ENCODE measurements at regions not wholly inside any gene's neighbourhood (a gene's known extent, or its start where the extent isn't known, plus 50 kb on each side); places are given as distances from the start of the nearest gene placed in this dataset.
"Not testable (repeated sequence)": the region's sequence is repeated elsewhere in the genome, so short reads cannot be mapped to it uniquely, and the experiment has no call there.

DNA sequence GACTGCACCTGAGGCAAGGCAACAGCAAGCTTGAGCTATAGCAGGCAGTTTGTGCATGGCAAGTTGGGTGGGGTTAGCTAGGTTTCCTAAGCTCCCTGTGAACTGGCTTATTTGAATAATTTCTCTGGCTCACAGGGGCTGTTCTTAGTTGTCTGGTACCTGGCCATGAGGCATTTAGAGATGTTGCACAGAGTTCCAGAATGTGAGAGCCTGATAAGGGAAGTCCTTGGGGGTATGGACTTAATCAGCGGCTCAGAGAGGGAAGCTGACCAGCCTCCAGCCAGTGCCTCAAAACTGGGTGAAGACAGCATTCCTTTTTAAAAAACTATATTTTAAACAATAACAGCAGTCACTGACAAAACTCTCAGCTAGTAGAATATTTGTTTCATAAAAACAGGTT is 307.4 kb downstream of the FZD1 start:
- DNase-seq = no peak

DNA sequence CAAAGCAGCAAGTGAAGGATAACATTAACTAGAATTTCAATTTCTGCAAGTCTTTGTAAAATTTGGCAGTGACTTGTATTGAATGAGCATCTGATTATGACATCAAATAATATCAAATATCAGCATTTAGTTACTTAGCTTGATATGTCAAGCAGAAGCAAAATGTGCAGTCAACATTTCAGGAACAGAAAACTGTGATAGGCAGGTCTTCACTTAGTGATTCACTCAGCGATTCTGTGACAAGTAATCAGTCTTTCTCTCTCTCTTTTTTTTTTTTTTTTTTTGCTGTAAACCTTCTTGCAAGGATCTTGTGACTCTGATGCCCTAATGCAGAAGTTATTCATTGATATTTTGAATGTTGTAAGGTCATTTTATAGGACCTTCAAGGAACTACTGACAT is 307.1 kb downstream of the MTERF1 start:
- no peak for DNase-seq

DNA sequence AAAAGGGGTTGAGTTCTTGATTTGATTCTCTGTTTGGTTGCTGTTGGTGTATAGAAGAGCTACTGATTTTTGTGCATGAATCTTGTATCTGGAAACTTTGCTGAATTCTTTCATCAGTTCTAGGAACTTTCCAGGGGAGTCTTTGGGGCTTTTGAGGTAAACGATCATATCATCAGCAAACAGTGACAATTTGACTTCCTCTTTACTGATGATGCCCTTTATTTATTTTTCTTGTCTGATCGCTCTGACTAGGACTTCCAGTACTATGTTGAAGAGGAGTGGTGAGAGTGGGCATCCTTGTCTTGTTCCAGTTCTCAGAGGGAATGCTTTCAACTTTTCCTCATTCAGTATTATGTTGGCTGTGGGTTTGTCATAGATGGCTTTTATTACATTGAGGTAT is 304.0 kb downstream of the MTERF1 start:
- DNase-seq = not testable (repeated sequence)

DNA sequence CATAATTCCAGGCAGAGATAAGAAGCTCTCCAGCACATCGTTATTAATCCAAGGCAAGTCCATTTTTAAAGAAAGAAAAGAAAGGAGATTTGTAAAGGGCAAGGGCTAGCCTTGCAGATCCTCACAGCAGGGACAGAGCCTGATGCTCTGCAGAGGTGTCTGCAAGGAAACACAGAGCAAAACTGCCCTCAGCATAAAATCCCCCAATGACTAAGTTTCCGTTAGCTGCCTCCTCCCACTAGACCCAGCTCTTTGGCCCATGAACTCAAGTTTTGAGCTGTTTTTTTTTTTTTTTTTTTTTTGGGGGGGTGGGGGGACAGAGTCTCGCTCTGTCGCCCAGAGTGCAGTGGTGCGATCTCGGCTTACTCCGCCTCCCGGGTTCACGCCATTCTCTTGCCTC is 300.7 kb downstream of the MTERF1 start:
- no peak for DNase-seq

DNA sequence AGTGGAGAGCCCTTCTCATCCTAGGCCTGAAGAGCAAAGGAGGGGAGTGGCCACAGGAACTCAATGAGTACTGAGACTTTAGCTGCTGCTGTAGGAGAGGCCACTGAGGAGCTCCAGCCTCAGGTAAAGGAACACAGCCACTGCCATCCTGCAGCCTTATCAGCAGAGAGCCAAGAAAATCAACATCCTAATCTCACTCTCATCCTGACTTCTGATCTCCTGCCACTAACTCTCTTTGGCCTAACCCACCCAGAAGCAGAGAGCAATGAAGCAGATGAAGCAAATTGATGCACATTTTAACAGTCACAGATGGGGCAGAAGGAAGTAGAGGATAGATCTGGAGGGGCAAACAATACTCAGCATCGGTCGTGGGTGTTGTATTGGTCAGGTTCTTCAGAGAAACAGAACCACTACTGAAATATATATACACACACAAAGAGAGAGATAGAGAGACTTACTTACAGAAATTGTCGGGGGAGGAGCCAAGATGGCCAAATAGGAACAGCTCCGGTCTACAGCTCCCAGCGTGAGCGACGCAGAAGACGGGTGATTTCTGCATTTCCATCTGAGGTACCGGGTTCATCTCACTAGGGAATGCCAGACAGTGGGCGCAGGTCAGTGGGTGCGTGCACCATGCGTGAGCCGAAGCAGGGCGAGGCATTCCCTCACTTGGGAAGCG is 297.6 kb downstream of the MTERF1 start:
- DNase-seq = peak; percentile 20

DNA sequence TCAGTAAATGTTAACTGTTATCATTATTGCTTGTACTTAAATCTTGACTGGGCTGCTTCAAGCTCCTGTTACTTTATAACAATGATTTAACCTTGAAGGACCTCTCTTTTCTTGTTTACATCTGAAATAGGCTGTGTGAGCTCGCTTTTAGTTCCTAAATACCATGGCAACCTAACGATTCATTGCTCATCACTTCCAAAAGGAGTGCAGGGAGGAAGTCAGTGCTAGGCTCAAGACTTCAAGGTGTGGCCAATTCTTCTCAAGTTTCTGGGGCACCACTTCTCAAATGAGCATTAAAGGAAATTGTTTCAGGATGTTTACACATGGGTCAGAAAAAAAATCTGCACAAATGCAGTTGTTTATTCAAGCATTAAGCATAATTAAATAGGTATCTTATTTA is 284.2 kb downstream of the MTERF1 start:
- DNase-seq = no peak

DNA sequence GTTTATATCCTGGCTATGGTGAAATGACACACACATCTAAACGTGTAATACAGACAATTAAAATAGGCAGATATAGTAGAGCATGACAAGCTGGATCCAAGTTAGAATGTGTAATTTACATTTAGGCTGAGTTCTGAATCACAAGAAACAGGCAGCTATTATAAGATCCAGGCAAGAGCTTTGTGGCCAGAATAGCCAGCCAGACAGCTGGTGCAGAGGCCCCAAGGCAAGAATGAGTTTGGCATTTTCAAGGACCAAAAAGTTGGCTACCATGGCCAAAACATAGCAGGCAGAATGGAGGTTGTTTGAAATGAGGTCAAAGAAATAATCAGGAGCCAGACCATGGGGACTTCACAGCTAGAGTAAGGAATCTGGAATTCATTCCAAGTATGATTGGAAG is 281.7 kb downstream of the MTERF1 start:
- DNase-seq = no peak

DNA sequence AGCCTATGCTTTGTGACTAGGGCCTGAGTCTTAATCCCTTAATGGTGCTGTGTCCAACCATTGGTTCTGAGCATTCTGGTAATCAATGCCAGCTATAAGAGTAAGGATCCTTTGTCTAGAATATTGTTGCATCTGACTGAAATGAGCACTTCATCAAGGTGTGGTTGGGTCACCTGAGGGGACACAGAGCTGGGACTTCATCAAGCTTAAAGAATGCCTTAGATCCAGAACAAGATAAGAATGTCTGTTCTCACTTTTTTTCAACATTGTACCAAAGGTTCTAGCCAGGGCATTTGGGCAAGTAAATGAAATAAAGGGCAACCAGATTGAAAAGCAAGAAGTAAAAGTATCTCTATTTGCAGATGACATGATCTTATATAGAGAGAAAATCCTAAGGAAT is 280.4 kb downstream of the MTERF1 start:
- no peak for DNase-seq

DNA sequence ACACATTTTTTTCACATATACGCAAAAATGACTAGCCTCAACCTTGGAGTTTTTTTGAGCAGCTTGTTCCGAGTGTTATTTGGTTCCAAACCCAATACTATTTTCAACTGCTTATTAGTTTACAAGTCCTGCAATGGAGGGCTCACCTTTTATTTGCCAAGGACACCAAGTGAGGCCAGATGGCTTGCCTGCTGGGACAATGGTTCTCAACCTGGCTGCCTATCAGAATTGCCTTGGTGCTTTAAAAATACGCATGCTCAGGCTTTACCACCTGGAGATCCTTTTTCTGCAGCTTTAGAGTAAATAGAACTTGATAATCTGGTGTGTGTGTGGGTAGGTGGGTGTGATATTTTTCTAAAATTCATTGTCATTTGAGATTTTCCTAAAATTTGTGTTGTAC is 276.8 kb downstream of the MTERF1 start:
- peak; percentile 6 for DNase-seq

DNA sequence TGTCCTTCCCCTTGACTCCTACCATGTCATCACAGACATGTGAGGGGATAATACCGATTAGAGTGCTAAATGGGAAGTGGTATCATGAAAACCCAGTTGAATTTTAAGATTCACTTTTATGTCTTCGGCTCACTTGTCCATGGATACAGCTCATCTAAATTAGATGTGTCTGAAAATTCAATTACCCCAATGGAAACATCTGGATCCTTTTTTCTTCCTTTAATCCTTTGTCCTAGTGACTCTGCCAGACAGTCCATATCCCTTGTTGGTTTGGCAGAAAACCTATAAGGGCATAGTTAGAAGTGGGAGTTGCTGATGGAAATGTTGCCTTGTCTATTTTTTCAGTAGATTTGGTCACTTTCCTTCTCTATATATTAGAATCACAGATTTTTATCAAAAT is 271.9 kb downstream of the MTERF1 start:
- no peak for DNase-seq

DNA sequence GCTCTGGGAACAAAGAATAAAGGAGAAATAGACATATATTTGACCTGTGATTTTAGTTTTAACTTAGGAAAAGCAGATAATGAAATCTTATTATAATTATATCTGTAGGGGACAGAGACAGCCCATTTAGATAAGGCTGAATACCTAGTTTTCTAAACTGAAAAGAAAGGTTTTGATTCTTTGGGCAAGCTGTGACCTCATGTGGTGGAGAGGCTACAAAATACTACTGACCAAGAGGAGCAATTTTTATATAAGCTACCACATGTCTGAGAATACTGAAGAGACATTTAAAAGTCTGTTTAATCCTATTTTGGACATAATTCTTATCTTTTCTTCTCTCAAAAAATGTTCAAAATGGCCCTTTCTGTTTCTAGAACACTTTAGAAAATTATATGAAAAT is 271.0 kb downstream of the MTERF1 start:
- DNase-seq = no peak

DNA sequence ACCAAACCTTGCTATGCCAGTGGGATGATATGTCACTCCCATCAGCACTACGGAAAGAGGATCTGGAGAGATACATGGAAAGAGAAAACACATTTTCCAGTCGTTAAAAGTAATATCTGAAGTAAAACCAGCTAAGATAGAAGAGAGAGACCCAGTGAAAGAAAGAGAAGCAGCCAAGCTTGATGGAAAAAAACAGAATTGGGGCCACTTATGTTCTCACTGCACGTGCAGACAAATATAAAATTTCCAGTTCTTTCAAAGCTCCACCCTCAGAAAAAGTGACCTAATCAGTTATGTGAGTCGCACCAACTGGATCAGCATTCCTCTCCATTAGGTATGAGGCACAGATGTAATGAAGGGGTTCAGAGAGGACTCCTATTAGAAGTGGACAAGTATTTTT is 266.1 kb downstream of the MTERF1 start:
- DNase-seq = no peak

DNA sequence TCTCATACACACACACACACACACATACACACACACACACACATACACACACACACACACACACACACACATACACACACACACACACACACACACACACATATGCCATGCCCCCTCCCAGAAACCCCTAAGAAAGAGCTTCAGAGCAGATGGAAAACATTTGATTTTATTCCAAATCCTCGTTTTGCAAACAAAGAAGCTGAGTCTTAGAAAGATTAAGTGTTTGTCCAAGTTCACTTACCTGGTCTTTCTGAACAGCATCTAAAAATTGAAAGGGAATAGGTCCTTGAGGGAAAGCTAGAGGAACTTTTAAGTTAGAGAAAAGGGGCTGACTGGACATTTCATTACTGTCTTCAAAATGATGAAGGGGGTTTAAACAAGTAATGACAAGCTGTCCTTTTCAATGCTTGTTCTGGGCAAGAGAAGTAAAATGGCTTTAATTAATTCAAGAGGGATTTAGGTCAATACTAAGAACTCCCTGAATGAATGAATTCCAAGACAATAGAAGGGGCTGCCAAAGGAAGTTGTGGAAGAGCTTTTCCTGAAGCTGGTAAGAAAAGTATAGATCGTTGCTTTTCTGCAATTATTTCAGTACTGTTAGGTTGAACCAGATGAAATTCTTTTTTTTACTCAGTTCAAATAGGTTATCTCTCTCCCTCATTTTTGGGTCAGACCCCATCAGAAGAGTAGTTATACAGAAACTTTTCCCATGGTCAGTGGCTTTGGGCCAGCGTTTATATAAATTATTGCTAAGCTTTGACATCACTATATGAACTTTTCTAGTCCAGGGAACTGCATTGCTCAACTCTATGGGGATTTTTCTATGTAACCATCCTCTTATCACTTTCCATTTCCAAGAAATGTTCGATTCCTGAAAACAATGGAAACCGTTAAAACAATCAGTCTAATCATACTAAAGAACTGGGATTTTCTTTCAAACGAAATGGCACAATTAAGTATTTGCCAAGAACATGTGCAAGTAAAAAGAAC is 261.4 kb downstream of the MTERF1 start:
- no peak for DNase-seq

DNA sequence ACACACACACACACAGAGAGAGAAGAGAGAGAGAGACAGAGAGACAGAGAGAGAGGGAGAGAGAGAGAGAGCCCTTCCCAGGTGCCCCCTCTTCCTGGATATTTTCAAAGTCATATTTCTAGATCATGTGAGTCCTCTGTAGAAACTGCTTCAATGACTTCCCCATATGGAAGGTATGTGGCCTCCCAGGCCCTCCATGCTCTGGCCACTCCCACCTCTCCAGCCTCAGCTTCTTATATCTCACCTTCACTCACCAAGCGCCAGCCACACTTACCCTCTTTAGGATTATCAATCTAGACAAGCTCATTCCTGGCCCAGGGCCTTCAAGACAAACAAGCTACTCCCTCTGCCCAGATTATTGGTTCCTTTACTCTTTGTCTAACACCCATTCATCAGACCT is 259.7 kb downstream of the MTERF1 start:
- no peak for DNase-seq

DNA sequence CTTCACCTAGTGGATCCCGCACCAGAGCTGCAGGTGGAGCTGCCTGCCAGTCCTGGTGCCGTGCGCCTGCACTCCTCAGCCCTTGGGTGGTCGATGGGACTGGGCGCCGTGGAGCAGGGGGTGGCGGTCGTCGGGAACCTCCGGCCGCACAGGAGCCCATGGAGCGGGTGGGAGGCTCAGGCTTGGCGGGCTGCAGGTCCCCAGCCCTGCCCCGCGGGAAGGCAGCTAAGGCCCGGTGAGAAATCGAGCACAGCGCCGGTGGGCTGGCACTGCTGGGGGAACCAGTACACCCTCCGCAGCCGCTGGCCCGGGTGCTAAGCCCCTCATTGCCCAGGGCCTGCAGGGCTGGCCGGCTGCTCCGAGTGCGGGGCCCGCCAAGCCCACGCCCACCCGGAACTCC is 253.2 kb downstream of the MTERF1 start:
- DNase-seq = not testable (repeated sequence)

DNA sequence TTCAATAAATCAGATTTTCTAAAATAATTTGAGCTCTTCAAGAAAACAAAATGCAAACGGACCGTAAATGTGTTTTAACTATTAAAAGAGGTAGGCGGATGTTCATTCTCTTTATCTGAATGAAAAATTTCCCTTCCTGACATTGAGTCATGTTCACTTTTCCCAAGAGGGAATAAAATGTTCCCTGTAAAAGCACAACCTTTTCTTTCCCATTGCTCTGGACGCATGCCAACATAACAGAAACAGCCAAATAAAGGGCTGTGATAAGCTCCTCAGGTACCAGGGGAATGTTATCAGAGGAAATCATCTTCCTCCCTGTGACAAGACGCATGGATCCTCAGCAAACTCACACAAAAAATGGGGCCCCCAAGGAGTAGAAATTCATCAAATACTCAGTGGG is 251.8 kb downstream of the MTERF1 start:
- no peak for DNase-seq

DNA sequence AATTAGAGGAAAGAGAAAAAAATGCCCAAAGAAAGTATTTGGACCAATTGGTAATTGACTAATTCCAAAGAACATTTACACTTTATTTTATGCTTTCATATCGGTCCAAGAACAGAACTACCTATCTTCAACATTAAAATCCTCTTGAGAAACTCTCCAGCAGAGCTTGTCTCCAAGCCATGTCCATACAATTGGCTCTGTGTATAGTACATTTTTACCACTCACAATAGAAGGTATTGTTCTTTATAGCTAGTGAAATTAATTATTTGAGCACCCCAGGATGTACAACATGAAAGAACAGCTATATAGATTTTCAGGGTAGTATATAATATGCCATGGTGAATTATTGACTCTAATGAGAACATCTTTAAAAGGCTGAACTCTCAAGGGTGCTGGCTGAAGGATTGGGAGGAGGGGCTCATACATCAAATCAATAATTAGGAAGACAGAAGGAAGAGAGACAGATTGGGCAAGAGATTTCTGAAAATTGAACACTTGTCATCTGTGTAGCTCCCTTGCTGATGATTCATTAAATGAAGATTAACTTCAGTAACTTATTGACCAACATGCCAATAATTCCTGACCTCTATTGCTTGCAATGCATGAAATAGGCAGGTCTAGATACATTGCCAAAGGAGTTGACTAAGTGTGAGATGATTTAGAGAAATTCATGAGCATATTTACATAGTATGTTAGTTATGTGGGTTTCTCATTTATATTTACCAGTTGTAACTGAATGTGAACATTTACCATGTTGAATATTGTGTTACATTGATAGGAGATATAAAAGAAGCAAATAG is 249.7 kb downstream of the MTERF1 start:
- no peak for DNase-seq

DNA sequence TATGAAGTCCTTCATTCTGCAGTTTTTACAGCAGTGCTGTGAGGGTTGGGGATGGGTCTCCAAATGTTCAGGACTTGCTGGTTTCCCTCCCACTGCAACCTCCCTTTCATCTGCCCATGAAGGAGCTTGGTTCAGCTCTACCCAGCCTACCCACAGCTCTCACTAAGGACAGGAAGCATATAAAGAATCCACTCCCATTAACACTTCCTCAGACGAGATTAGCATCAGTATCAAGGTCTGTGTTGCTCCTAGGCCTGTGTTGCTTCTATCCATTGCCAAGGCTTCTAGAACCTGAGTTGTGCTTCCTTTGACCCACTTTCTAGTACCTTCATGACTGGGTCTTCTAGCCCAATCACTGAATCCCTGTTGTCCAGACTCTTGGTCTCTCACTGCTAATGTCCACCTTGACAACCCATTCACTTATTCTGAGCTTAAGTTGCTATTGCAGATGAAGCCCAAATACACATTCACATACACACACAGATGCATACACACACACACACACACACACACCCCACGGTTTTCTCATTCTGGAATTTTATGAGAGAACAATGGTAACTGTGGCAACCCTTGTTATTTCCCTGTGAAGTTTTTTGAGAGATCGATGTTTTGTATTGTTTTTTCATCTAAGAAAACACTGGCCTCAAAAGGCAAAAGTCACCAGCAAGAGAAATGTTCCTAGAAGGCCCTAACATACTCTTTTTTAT is 248.1 kb downstream of the MTERF1 start:
- no peak for DNase-seq

DNA sequence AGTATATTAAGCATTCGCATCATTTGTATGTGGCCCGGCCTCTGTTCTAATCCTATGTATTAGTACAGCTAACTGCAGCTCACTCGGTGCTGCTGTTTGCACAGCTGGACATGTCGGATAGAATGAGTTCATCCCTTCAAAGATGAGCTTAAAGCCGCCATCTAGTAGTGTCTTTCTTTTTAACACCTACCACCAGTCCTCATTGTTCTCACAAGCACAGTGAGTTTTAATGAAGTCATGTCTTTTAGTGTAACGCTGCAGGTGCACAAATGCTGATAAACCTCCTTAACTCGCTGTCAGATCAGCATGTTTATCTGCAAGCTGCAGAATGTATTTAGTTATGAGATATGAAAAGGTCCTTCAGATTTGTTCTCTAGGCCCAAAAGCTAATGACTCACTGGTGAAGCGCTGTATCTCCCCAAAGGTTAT is 247.5 kb downstream of the MTERF1 start:
- peak; percentile 80 for DNase-seq

DNA sequence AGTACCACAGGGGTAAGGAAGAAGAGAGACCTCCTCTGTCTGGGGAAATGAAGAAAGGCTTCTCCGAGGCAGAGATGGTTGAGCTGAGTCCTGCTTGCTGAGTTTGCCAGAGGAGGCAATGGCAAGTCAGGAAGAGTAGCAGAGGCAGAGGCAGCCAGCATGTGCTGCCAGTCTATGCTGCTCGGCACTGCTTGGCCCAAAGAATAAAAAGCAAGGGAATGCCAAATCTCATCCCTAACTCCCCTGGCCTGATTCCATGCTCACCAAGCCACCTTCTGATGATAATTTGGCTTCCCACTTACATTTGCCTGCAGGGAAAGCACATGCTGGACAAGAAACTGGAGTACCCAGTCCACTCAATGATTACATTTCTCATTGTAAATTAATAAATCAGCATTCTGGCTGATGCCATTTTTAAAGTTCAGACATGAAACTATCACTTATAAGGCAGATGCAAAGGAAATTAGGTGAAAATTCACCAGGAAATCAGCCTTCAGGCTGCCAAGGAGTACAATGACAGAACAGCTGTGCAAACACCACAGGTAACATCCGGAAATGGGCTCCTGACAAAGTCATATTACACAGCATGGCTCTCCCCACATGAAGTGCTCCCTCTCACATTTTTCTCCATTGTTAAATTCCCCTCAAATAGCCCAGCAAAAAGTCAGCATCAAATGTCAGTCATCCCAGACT is 245.9 kb downstream of the MTERF1 start:
- DNase-seq = peak; percentile 71

DNA sequence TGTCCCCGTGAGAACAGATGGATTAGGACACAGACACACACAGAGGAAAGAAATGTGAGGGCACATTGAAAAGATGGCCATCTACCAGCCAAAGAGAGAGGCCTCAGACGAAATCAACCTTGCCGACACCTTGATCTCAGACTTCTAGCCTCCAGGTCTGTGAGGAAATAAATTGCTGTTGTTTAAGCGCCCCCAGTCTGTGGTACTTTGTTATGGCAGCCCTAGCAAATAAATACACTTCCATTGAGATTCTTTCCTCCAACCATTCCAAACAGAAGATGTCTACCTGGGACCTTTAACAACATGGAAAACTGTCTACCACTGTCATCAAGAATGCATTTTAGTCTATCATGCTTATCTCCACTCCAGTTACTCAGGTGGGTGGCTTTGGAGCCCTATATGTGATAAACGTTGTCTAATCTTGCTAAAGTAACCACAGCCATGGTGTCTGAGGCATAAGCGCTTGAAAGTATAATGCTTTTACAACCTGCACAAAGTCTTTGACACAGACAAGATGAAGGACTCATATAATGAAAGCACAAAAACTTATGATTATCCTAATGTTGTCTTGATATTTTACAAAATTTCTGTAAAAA is 244.3 kb downstream of the MTERF1 start:
- DNase-seq = no peak

DNA sequence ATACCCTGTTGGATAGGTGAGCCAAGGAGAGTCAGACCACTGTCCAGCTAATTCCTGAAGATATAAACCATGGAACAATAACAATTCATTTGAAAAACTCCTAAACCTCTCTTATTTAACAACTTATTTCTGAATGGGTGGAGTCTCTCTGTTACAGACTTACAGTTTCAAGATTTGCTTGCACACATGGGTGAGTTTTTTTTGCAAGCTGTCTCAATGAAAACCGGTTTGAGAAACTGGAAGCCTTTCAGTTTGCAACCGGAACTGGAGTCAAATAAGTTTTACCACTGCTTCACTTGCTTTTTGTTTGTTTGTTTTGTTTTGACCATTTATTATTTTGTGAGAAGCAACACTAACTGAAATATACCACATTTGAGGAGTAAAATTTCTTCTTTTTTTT is 243.8 kb downstream of the MTERF1 start:
- no peak for DNase-seq
